SHP77 (cell line): ENCODE measurements at regions not wholly inside any gene's neighbourhood (a gene's known extent, or its start where the extent isn't known, plus 50 kb on each side); places are given as distances from the start of the nearest gene placed in this dataset.

Source experiments
- DNase-seq, 2 experiments: peaks; one replicate each; lab custom pipeline; 2025; lab: John Stamatoyannopoulos, UW

DNA sequence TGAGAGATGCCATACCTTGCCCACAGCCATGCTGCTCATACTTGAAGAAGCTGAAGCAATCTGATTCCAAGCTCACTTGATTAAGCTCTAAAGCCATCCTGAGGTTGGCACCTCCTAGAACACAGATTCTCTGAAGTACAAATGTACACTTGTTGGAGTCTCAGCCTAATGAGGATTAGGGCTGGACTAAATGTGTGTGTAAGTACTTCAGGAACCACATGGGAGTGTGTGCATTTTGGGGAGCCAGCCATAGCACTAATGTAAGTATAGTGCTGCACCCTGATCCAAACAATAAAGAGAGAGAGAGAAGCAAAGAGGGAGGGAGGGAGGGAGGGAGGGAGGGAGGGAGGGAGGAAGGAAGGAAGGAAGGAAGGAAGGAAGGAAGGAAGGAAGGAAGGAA, 458.6 kb downstream of the MAFB start:
- DNase-seq: no peak

DNA sequence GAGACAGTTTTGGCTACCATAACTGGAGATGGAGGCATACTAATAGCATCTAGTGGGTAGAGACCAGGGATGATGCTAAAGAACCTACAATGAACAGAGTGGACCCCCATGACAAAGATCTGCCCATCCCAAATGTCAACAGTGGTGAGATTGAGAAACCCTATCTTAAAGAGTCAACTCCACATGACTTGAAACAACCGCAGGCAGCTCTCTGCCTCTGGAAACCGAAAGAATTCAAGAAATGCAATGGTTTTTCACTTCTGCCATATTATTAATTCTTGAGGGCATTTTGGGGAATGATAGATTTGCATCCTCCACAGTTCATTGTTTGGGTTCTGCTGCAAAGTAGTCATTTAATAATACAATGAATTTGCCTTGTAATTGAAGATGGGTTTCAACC, 463.4 kb downstream of the MAFB start:
- no peak for DNase-seq

DNA sequence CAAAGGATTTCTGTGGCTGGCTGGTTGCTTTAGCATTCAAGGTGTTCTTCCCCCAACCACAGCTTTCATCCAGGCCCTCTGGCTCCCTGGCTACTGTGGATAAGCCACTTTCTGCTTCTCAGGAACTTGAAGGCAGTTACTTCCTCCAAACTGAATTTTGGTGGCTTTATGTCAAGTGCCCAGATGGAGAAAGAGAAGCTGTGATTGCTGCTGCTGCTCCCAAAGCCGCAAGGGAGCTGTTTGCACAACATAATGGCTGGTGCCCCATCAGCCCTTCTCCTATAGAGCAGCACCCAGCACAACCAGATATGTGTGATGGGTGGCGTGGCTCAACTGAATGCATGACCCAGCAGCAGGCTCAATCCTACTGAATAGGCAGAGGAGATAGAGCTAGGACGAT, 465.2 kb downstream of the MAFB start:
- no peak for DNase-seq

DNA sequence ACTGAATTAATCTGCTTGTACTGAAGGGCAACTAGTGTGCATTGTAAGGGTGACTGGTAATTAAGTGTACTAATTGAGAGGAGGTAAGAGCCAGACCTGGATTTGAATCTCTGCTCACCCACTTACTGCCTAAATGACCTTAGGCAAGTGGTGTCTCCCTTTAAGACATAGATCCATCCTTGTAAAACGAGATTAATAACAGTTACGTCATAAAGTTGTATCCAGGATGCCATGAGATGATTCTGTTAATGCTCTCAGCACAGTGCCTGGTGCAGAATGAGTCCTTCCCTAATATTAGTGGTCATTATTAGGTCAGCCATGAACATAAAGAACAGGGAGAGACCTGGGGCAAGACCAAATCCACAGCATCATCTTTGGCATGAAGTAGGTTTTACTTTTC, 470.1 kb downstream of the MAFB start:
- no peak for DNase-seq

DNA sequence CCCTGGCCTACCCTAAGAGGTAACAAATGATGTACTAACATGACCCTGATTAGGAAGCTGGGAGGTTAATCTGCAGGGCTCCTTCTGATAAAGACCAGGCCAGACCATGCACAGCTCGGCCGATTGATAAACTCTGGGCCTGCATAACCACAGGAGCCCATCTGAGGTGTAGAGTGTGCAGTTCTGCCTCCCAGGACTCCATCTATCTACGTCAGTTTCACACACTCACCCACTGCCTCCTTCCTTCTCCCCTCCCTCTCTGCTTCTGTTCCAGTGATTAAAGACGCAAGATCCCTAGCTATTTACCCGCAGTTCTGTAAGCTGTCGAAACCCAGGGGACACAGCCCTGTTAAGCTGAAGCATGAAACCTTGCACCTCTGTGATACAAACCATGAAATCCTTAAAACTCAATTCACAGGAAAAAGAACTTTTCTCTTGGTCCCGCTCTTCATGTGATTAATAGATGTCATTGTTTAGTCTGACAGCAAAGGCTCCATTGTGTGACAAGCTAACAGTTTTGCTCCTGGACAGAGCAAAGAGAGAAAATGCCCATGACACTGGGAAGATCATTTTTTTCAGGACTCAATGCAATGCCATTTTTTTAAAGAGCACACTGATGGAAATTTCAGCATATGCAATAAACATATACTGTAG, 470.6 kb downstream of the MAFB start:
- DNase-seq: no peak

DNA sequence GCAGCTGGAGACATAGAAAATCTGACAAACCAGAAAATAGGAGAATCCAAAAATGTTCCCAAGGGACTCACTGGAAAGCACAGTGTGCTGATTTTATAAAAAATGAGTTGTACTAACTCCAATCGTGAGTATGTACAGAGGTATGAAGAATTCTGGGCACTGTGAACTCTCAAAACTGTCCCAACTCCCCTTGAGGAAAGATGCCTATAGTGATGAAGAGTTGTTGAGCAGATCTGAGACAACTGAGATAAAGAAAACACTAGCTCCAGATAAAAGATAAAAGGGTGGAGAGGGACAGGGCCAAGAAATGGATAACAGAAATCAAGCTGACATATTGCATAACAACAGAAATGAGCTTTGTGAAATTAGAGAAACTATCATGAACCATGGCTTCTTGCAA, 481.4 kb downstream of the MAFB start:
- no peak for DNase-seq

DNA sequence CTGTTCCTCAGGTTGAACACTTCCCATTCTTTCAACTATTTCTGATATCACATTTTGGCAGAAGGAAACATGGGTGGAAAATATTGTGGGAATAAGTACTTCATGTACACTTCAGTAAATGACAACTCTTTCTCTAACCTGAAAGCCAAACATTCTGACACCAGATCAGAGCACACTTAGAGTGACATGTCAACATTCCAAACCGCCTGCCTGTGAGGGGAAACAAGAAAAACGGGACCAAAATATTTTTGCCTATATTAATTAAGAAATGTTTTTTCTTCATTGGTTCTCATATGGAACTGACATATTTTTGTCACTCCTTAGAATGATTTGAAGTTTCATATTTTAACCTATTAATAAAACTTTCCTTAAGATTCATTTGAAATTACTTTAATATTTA, 483.1 kb downstream of the MAFB start:
- no peak for DNase-seq

DNA sequence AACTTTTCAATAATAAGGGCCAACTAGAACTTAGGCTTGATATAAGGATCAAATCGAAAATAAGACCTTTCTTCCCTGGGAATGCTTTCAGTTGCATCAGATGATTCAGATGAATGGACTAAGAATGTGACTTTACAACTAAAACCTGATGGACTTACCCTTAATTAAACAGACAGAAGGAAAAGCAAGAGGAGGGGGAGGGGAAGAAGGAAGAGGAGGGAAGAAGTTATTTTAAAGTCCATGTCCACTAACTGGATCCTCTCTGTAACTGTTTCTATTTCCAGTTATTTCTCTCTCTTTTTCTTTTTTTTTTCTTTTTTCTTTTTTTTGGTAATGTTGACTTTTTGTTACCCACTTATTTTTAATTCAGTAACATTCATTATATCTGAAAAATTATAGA, 486.0 kb downstream of the MAFB start:
- no peak for DNase-seq

DNA sequence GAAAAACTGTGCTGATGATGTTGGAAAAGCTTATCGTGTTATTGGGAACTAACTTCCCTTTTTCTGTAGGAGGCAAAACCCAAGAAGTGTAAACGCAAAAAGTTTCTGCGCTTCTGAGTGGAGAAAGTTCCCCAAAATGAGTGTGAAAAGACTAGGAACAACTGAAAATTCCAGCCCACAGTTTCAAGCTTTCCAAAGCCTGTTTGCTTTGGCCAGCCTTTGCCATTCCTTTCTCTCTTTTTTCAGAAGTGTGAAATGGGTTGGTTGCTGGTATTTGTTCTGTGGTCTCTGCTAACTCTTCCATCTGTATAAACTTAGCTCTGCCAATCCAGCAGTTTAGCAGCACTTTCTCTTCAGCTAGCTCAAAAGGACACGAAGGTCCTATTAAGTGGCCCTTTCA, 491.3 kb downstream of the MAFB start:
- no peak for DNase-seq

DNA sequence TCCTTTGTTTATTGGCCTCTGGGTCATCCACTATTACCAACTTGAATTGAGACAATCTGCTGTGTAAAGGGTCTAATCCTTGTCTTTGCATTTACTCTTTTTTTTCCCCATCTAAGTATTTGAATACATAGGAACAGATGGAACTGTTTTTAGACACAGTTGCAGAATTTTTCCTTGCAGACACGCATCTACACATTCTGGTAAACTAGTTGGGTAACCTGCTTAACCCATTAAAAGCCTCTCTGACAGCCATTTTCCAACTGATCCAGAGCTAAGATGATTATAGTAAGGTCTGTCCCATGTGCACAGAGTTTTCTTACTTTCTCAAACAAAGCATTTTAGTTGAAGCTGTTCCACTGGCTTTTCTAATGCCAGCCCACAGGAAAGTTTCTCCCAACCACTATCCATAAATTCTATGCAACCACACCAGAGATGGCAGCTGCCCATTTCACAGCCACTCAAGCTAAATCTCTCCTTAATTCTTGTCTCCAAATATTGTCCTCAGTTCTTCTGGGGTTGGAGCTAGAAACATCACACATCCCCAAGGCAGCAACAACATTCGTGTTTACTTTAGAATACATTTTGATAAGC, 492.1 kb downstream of the MAFB start:
- no peak for DNase-seq

DNA sequence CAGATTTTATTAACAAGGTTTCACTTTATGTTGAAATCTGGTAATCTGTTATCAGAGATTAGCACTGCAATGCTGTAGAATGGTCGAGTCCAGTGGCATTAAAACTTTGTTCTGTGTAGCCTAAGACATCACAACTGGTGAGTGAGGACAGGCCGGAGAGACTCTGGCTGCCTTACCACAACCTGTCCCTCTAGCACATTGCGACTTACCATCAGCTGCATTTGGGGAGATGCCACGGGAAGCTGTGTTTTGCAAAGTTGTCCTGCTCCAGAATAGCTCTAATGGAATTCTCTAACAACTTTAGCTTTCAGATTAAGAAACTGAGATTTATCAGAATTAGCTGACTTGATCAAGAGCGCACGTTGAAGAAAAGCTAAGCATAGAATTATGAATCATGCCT, 493.3 kb downstream of the MAFB start:
- no peak for DNase-seq

DNA sequence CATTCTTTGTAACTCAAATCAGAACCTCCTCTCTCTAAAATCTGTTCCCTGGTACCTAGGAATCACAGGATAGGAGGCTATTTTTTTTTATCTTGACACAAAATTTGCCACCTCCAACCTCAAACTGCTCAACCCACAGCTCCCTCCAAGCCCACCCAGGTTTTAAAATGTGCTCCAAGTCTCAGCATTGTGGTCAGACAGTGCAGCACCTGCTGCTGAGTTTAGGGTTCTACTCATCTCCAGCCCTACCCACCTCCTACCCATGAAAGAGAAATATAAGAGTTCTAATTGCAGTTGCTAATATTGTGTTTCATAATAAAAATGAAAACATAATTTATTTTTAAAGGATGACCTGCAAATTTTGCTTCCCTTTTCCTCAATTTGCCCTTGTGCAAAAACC, 496.5 kb downstream of the MAFB start:
- DNase-seq: no peak

DNA sequence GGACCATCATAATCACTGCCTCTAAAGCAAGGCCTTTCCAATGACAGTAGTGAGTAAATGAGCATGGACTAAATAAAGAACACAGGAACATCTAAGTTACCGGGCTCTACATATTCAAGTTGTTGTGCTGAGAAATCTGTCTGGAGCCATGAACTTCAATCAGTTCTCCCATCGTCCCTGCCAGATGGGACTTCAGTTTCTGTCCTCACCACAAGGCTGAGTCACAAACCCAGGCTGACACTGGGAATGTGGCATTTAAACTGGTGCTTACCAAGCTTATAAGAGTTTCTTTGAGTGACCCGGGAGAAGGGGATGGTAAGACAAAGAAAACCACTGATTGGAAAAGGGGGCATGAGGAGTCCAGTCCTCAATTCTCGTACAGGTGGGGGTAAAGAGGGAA, 497.0 kb downstream of the MAFB start:
- DNase-seq: no peak

DNA sequence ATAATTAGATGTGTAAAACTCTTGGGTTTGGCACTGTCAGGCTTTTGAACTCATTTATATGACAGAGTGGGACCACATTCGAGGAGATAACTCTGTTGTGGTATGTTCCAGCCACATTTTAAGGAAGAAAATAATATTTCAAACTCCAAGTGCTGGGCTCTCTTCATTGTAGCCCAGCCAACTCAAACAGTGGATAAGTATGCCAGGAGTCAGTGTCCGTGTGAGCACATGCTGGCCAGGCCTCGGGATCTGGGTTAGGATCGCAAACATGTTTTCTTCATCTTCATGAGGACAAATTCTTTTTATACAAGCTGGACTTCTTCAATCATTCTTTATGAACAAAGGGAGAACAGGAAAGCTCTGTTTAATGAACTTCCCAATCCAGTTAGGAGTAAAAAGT, 497.5 kb downstream of the MAFB start:
- no peak for DNase-seq

DNA sequence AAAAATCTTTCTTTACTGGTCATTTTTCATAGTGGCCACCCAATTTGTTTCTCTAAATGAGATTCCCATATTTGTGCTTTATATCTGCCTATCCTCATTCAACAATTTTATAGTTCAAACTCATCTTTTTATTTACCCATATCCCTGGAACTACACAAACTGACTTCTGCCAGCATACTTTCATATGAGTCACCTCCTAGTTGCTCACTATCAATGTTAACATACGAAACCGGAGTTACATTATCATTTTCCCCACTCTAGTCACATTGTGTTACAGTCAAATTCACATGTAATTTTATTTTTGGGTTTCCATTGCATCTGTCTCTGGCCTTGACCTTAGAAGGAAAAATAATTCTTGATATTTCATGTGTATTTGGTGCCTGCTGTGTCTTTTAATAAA, 499.4 kb downstream of the MAFB start:
- DNase-seq: no peak

DNA sequence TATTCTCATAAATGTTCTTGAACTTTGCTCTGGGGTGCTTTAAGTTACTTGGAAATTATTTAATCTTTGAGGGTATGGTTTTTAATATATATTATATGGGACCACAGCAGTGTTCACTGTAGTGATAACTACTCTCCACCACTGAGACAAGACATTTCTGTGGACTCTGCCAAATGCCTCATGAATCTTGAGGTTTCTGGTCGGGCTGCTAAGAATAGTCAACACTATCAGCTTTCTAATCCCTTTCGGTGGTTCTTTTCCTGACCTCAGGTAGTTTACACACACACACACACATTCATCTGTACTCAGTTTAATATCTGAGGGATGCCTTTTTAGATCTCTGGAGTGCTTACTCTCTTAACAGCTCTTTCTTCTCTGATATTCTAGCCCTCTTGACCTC, 500.7 kb downstream of the MAFB start:
- no peak for DNase-seq

DNA sequence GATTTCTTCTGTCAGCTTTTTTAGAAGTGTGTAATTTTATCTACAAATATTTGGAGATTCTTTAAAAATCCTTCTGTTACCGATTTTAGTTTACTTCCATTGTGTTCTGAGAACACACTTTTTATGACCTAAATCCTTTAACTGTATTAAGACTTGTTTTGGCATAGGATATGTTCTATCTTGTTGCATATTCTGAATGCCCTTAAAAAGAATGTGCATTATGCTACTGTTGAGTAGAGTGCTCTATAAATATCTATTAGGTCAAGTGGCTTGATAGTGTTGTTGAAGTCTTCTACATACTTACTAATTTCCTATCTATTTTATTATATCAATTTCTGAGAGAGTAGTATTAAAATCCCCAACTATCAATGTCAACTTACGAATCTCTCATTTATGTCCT, 502.2 kb downstream of the MAFB start:
- DNase-seq: no peak

DNA sequence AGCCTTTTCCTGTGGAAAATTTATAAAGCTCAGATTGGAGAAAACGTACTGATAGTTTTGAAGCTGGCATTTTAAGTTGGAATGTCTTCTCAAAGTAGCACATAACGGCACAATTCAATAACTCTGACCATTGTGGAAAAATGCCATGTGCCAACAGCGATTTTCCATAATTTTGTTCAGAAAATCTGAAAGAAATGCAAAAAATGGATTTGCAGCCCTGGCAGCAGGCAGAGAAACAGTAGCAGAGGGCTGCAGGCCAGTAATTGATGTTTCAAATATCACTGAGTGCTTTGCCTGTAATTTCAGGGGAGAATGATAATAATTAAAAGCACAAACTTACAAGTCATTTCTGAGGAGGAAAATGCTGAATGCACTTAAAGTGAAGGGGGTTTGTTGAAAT, 507.4 kb downstream of the MAFB start:
- no peak for DNase-seq

DNA sequence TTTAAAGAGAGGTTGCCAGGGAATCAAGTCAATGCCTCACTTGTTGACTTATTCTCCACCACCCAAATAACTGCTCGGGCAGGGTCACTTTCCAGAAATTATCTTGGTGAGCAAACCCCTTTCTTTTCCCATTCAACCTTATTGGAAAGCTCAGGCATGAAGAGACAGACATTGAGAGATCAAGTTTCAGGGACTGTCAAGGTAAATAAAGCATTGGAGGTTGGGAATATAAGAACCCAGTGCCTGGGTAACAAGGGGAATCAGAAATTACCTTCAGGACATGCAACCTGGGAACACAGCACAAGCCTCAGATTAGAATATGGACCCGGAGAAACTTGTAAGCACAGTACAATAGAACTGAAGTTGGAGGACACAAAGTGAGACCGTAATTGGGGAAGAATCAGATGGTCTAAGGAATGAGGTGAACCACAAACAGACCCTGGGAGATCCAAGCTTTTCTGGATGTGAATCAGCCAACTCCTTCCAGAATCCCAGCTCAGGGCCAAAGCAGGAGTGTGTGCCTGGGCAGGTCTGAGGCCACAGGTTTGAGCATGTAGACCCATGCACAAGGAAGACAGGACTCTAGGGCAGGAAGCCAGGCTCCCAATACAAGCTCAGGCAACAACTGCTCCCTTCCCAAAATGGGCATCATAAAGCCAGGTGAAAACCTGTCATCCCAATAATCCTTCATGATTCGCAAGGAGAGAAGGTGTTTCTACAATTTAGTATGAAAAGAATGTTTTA, 512.8 kb downstream of the MAFB start:
- no peak for DNase-seq

DNA sequence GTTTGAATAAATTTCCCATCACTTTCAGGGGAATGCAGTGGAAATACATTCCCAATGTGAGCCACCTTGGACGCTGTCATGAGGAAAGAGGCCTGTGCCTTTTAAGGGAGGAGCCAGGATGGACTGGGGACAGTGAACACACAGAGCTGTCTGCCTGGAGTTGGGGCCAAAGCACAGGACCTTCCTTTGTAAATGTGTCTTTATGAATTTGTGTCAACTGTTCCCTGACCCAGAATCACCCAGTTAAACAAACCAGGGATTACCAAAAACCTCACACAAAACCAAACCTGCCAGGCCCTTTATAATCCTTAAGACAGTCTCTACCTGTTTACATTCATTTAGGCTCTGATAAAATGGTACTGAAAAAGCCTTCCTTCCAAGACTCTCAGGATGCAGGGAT, 513.7 kb downstream of the MAFB start:
- no peak for DNase-seq

DNA sequence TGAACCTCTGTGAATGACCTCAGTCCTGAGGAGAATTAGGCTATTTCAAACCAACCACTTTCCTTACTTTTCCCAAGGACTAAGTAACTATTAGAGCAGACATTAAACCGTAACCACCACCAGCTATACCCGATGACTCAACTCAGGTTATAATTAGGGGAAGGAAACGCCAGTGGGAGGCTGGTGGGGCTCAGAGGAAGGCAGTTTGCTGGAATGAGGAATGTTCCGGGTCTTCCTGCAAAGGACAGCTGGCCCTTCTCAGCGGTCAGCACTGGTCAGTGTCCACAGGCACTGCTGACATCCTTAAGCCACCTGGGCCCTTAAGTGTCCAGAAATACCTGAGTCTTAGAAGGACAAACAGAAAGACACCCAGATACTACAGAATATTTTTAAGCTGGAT, 515.2 kb downstream of the MAFB start:
- no peak for DNase-seq

DNA sequence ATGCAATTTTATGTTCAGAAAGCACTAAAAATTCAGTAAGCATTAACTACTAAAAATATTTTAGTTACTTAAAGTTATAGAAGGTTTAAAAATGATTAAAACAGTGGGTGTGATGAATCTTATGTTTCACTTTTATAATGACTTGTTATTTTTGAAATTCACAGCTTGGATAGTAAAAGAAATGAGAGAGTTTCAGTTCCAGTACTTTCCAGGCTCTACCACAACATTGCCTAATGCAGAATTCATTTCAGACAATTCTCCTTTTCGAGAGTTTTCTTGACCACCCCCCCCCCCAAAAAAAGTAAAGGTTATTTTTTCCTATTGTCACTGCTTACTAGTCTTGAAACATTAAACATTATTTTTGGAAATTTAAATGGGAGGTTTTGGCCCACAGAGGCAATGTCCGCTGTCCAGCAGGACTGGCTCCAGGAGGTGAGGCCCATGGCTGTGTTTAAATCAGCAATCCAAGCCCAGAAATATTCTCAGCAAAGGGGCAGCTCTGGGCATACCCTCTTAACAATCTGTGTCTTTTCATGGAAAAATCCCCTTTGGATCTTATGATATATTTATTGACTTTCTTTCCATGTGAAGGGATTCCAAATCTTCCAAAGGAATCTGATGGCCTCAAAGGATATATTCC, 519.9 kb downstream of the MAFB start:
- DNase-seq: no peak

DNA sequence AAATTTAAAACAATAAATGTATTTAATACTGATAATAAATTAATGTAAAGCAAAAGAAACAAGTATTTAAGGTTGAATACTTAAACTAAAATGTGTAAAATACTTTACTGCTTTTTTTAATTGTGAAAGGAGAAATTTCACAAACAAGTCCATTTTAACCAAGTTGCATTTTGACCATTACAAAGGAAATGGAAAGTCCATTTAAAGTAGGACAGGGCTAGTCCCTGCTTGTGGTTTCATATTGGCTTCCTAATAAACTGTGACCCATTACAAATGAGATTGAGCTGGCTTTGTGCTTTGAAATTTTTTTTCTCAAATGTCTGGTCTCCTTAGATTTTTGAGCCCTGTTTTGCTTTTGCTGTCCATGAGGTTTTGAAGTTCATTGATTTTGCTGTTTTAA, 527.6 kb downstream of the MAFB start:
- no peak for DNase-seq
